ENCODE measurements at regions not wholly inside any gene's neighbourhood (a gene's known extent, or its start where the extent isn't known, plus 50 kb on each side); places are given as distances from the start of the nearest gene placed in this dataset.

DNA sequence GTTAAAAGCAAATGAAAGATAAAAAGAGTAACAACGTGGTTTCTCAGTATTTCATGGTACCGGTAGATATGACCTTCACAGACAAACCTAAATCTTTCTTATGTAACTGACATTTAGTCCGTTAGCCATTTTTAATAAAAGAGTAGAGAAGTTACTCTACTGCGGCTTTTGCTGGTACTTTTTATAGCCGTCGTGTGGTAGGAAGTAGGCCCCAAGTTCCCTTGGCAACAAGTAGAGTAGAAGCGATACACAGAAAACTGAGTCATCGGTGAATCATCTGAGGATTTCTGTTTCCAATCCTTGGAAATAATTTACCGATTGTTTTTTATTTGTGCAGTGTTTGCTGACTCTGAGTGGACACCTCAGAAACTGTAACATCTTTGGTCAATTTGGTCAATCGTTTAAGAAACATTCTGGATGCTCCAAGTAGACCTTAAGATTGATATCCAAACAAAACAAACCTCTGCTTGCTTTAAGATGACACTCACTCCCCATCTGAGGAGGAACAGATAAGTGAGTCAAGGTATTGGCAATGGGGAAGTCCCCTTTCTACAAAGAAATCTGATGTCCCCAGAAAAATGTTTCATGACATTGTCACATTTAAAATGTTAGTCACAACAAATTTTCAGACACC is 63.9 kb upstream of the AHR start:
- TF ChIP-seq, protein P1, sequence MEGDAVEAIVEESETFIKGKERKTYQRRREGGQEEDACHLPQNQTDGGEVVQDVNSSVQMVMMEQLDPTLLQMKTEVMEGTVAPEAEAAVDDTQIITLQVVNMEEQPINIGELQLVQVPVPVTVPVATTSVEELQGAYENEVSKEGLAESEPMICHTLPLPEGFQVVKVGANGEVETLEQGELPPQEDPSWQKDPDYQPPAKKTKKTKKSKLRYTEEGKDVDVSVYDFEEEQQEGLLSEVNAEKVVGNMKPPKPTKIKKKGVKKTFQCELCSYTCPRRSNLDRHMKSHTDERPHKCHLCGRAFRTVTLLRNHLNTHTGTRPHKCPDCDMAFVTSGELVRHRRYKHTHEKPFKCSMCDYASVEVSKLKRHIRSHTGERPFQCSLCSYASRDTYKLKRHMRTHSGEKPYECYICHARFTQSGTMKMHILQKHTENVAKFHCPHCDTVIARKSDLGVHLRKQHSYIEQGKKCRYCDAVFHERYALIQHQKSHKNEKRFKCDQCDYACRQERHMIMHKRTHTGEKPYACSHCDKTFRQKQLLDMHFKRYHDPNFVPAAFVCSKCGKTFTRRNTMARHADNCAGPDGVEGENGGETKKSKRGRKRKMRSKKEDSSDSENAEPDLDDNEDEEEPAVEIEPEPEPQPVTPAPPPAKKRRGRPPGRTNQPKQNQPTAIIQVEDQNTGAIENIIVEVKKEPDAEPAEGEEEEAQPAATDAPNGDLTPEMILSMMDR (IDR thresholded peaks at IDR 0.05 in 8 of 11, conservative IDR thresholded peaks at IDR 0.05 in 3 of 11) = no peak
- TF ChIP-seq POLR2A (IDR thresholded peaks at IDR 0.05) = no peak

Data from spleen (tissue), 7 donors.